ENCODE measurements at regions not wholly inside any gene's neighbourhood (a gene's known extent, or its start where the extent isn't known, plus 50 kb on each side); places are given as distances from the start of the nearest gene placed in this dataset.

DNA sequence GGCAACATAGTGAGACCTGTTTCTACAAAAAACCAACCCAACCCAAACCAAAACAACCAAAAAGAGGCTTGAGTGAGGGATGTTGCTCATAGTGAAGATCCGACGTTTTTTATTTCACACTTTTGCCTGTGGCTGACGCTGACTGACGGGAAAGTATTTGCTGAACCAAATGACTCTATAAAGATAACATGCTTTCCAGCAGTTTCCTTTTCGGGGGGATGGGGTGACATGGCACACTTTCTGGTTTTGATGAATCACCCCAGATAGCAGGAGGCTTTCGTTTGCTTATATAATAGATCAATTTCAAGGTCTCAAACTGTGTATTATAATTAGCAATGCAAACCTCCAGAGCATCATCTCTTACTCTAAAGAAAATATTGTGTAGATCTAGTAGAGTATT lies 150.8 kb downstream of the AQP4 start:
- no peak for TF ChIP-seq POLR2A (IDR thresholded peaks at IDR 0.05)
- TF ChIP-seq, protein P1, sequence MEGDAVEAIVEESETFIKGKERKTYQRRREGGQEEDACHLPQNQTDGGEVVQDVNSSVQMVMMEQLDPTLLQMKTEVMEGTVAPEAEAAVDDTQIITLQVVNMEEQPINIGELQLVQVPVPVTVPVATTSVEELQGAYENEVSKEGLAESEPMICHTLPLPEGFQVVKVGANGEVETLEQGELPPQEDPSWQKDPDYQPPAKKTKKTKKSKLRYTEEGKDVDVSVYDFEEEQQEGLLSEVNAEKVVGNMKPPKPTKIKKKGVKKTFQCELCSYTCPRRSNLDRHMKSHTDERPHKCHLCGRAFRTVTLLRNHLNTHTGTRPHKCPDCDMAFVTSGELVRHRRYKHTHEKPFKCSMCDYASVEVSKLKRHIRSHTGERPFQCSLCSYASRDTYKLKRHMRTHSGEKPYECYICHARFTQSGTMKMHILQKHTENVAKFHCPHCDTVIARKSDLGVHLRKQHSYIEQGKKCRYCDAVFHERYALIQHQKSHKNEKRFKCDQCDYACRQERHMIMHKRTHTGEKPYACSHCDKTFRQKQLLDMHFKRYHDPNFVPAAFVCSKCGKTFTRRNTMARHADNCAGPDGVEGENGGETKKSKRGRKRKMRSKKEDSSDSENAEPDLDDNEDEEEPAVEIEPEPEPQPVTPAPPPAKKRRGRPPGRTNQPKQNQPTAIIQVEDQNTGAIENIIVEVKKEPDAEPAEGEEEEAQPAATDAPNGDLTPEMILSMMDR (IDR thresholded peaks at IDR 0.05): no peak
